ENCODE measurements at regions not wholly inside any gene's neighbourhood (a gene's known extent, or its start where the extent isn't known, plus 50 kb on each side); places are given as distances from the start of the nearest gene placed in this dataset.

DNA sequence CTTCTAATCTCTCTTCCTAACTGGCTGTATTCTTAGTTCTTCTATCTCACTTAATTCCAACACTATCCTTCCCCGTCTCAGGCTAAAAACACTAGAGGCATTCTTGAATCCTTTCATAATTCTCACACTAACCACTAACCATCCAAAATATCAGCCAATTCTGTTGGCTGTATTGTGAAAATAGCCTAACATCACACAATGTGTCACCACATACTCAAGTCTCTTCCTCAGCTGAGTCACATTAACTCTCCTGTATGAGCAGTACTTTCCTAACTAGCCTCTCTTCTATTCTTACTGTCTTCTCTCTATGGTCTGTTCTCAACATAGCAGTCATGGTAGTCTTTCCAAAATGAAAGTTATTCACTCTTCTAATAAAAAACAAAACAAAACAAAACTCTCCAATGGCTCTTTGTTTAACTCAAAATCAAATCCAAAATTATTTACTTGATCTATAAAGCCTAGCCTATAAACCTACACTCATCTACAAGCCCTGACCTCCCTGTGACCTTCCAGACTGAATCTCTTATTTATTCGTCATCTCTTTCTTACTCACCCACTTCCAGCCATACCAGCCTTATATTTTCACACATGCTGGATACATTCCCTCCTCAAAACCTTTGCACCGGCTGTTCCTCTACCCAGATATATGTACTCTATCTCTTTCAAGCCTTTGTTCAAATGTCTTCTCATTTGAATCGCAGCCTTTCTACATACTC is 445.9 kb downstream of the TLL1 start:
- ATAC-seq (no peak), DNase-seq (no peak)
- no peaks in the 10 kb centered on the region for H3K4me1 Mint-ChIP-seq
- H3K27me3 Mint-ChIP-seq, result peaks cover 0 to 1% (median 0%) of the 10 kb centered on the region in 5 donors
- H3K36me3 Mint-ChIP-seq, result no peaks in the 10 kb centered on the region
- no peak overlapping the region for H3K4me3 Mint-ChIP-seq
- peaks cover 0 to 28% (median 0%) of the 10 kb centered on the region in 9 donors for H3K9me3 Mint-ChIP-seq
- no peak overlapping the region for H3K27ac Mint-ChIP-seq
- POLR2A ChIA-PET, result no interaction called here

GRCh38 chr4:166323250-166323649 is 450.2 kb downstream of the TLL1 start:
- Mint-ChIP-seq H3K27me3 (peaks cover 0 to 1% (median 0%) of the 10 kb centered on the region in 5 donors), H3K4me1 (no peaks in the 10 kb centered on the region), H3K27ac (no peak overlapping the region), H3K36me3 (no peaks in the 10 kb centered on the region), H3K9me3 (peaks cover 0 to 30% (median 1%) of the 10 kb centered on the region in 9 donors), H3K4me3 (no peak overlapping the region)
- DNase-seq (no peak), ATAC-seq (no peak)
- POLR2A ChIA-PET, result no interaction called here

DNA sequence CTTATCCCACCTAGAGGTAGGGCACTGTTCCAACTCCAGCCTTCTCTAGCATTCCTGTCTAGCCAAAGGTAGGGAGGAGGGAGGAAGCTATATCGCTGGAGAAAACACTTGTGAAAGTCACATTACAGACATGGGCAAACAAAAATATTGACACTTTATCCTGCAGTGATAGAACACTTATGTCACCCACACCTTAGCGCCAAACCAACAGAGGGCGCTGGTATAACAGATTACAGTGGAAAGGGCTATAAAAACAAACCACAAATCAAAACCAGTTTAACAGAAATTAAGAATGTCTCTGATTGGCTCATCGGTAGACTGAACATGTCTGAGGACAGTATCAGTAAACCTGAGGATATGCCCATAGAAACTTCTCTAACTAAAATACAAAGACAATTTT is 451.3 kb downstream of the TLL1 start:
- H3K4me3 Mint-ChIP-seq, result no peak overlapping the region
- peaks cover 0 to under 1% (median 0%) of the 10 kb centered on the region in 5 donors for H3K27me3 Mint-ChIP-seq
- POLR2A ChIA-PET, result no interaction called here
- H3K27ac Mint-ChIP-seq, result no peak overlapping the region
- no peak for ATAC-seq
- no peaks in the 10 kb centered on the region for H3K36me3 Mint-ChIP-seq
- no peaks in the 10 kb centered on the region for H3K4me1 Mint-ChIP-seq
- peaks cover 0 to 20% (median 0%) of the 10 kb centered on the region in 9 donors for H3K9me3 Mint-ChIP-seq
- DNase-seq, result no peak

DNA sequence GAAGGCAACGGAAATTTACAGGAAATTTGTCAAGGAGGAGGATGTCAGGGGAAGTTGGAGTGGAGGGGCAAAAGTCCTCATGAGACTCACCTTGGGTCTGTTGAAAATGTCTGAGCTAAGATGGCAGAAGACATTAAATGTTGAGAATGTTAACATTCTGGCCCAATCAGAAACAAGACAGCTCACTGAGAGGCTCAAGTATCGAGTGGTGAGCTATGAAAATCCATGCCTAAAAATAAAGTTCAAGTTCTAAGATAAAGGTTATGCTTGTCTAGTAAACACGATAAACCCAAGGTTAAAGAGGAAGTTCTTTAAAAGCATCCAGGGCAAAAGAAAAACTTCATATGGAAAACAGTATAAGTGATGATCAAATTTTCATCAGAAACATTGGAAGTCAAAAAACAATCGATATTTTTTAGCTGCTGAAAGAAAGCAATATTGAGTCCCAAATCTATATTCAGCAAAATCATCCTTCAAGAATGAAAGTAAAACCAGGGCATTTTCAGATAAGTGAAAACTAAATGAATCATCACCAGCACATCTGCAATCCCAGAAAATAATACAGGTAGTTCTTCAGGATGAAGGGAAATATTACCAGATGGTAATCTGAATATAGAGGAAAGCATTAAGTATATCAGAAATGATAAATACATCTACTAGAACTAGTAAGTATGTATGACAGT is 462.4 kb downstream of the TLL1 start:
- POLR2A ChIA-PET, result no interaction called here
- no peak overlapping the region for H3K4me3 Mint-ChIP-seq
- no peak overlapping the region for H3K27ac Mint-ChIP-seq
- no peaks in the 10 kb centered on the region for H3K4me1 Mint-ChIP-seq
- DNase-seq (no peak), ATAC-seq (no peak)
- H3K36me3 Mint-ChIP-seq, result no peaks in the 10 kb centered on the region
- no peaks in the 10 kb centered on the region for H3K27me3 Mint-ChIP-seq
- H3K9me3 Mint-ChIP-seq, result peaks cover 0 to 20% (median 5%) of the 10 kb centered on the region in 9 donors

- H3K4me1 Mint-ChIP-seq, result no peaks in the 10 kb centered on the region
- no peak overlapping the region for H3K4me3 Mint-ChIP-seq
- no peak for ATAC-seq
- peaks cover 0 to 4% (median 0%) of the 10 kb centered on the region in 3 donors for H3K36me3 Mint-ChIP-seq
- DNase-seq, result no peak
- no peak overlapping the region for H3K27ac Mint-ChIP-seq
- POLR2A ChIA-PET, result no interaction called here
- peaks cover 0 to 6% (median 2%) of the 10 kb centered on the region in 9 donors for H3K9me3 Mint-ChIP-seq
- no peaks in the 10 kb centered on the region for H3K27me3 Mint-ChIP-seq
Measured at GRCh38 chr4:166341992-166342391, 469.0 kb downstream of the TLL1 start.

DNA sequence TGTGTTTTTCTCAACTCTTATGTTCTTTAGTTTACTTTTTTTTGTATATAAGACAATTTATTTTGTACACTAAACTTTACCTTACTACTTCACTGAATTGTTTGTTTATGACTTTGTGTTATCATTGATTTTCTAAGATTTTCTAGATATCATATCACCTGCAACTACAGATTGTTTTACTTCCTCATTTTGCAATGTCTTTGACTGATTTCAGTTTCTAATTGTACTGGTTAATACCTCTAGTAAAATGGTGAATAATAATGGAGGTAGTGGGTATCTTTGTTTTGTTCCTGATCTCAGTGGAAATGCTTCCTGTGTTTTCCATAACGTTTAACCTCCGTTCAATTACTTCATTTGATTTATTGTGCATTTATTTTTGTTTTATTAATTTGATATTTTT is 490.2 kb downstream of the TLL1 start:
- peaks cover 3 to 58% (median 7%) of the 10 kb centered on the region in 9 donors for H3K9me3 Mint-ChIP-seq
- H3K4me1 Mint-ChIP-seq, result no peaks in the 10 kb centered on the region
- H3K27me3 Mint-ChIP-seq, result no peaks in the 10 kb centered on the region
- POLR2A ChIA-PET, result no interaction called here
- DNase-seq, result no peak
- H3K27ac Mint-ChIP-seq, result no peak overlapping the region
- no peaks in the 10 kb centered on the region for H3K36me3 Mint-ChIP-seq
- no peak overlapping the region for H3K4me3 Mint-ChIP-seq
- ATAC-seq, result no peak

GRCh38 chr4:166366012-166366411 is 493.0 kb downstream of the TLL1 start:
- ATAC-seq, result no peak
- POLR2A ChIA-PET, result no interaction called here
- no peaks in the 10 kb centered on the region for H3K27me3 Mint-ChIP-seq

DNA sequence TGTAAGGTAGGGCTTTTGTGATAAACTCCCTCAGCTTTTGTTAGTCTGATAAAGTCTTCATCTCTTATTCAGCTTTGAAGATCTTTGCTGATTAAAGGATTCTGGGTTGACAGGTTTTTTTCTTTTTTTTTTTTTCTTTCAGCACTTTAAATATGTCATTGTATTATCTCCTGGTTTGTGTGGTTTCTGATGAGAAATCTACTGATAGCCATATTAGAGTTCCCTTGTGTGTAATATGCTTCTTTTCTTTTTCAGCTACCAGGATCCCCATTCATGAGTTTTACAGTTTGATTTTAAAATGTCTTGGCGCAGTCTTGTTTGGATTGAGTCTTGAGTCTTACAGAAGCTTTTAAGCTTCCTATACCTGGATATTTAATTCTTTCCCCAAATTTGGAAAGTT is 504.5 kb downstream of the TLL1 start:
- Mint-ChIP-seq H3K36me3 (peaks cover 0 to 9% (median 0%) of the 10 kb centered on the region in 3 donors), H3K4me3 (no peak overlapping the region), H3K27ac (no peak overlapping the region), H3K4me1 (no peaks in the 10 kb centered on the region), H3K27me3 (no peaks in the 10 kb centered on the region), H3K9me3 (peaks cover 17 to 58% (median 35%) of the 10 kb centered on the region in 9 donors)
- POLR2A ChIA-PET, result no interaction called here
- ATAC-seq (no peak), DNase-seq (no peak)

More at GRCh38 chr4:166366012-166366411, 493.0 kb downstream of the TLL1 start:
- H3K4me3 Mint-ChIP-seq, result no peak overlapping the region
- H3K27ac Mint-ChIP-seq, result no peak overlapping the region
- H3K4me1 Mint-ChIP-seq, result no peaks in the 10 kb centered on the region
- DNase-seq, result no peak
- H3K9me3 Mint-ChIP-seq, result peaks cover 4 to 38% (median 10%) of the 10 kb centered on the region in 9 donors
- H3K36me3 Mint-ChIP-seq, result no peaks in the 10 kb centered on the region

GRCh38 chr4:166386491-166387360 is 513.7 kb downstream of the TLL1 start:
- POLR2A ChIA-PET, result no interaction called here
- ATAC-seq, result no peak
- H3K4me3 Mint-ChIP-seq, result no peak overlapping the region
- H3K27ac Mint-ChIP-seq, result no peak overlapping the region
- peaks cover 0 to 22% (median 5%) of the 10 kb centered on the region in 9 donors for H3K9me3 Mint-ChIP-seq
- DNase-seq, result no peak
- no peaks in the 10 kb centered on the region for H3K4me1 Mint-ChIP-seq
- H3K27me3 Mint-ChIP-seq, result no peaks in the 10 kb centered on the region
- H3K36me3 Mint-ChIP-seq, result no peaks in the 10 kb centered on the region

DNA sequence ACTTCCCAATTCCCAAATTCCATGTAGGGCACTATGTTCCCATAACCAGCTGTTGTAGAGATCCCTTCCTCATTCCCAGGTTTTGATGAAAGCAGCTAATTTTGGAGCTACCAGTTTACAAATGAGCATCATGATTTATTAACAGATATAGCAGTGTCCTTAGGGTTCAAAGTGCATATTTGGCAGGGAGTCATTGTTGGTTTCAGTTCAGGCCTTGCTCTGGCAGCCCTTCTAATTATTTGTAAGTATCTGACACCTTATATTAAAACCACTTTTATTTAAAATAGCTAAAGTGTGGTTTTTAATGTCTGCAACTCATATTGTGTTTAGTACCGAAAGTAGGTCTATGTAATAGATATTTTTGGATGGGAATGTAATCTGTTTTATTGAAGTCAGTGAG is 518.5 kb downstream of the TLL1 start:
- Mint-ChIP-seq H3K4me1 (no peaks in the 10 kb centered on the region), H3K36me3 (no peaks in the 10 kb centered on the region), H3K4me3 (no peak overlapping the region), H3K27ac (no peak overlapping the region), H3K27me3 (no peaks in the 10 kb centered on the region), H3K9me3 (peaks cover 0 to 31% (median 9%) of the 10 kb centered on the region in 9 donors)
- ATAC-seq (no peak), DNase-seq (no peak)
- POLR2A ChIA-PET, result no interaction called here

GRCh38 chr4:166399021-166399420 is 526.0 kb downstream of the TLL1 start:
- Mint-ChIP-seq H3K9me3 (peaks cover 0 to 9% (median 1%) of the 10 kb centered on the region in 9 donors), H3K36me3 (no peaks in the 10 kb centered on the region), H3K27ac (no peak overlapping the region)

DNA sequence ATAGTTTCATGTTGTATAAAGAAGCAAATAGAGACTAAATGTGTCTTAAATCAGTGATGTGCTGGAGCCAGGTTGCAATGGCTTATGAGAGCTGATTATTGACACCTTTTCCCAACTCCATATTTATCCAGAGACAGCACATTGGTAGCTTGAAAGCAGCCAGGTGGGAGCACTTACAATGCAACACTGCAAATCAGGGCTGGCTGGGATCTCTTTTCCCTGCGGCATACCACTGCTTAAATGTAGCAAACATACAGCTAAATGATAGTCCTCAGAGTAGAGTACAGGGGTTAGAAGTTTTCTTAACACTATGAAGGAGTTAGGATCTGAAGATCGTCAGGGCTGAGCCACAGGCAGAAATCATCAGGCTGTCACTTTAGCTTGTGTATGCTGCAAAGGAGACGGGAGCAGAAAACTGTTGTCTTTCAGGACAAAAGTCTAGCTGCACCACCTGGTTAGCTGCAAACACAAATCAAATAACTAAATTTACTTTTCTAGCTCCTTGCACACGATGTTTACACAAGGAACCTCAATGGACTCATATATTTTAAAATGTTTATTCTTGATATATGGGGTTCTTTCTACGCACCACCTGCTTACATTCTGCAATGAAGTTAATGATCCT is 527.3 kb downstream of the TLL1 start:
- no peak overlapping the region for H3K4me3 Mint-ChIP-seq
- no peaks in the 10 kb centered on the region for H3K36me3 Mint-ChIP-seq

More at GRCh38 chr4:166399021-166399420, 526.0 kb downstream of the TLL1 start:
- ATAC-seq (no peak), DNase-seq (no peak)
- Mint-ChIP-seq H3K4me3 (no peak overlapping the region), H3K27me3 (no peaks in the 10 kb centered on the region), H3K4me1 (no peaks in the 10 kb centered on the region)
- POLR2A ChIA-PET, result no interaction called here

More for the DNA sequence above, 527.3 kb downstream of the TLL1 start:
- H3K27me3 Mint-ChIP-seq, result no peaks in the 10 kb centered on the region
- DNase-seq (no peak), ATAC-seq (no peak)
- H3K4me1 Mint-ChIP-seq, result no peaks in the 10 kb centered on the region
- POLR2A ChIA-PET, result no interaction called here
- peaks cover 0 to 4% (median 0%) of the 10 kb centered on the region in 9 donors for H3K9me3 Mint-ChIP-seq
- no peak overlapping the region for H3K27ac Mint-ChIP-seq
